Limb (tissue), 2 donors: ENCODE measurements at regions not wholly inside any gene's neighbourhood (a gene's known extent, or its start where the extent isn't known, plus 50 kb on each side); places are given as distances from the start of the nearest gene placed in this dataset.

Experiments used
- DNase-seq, 2 donors: peaks; one replicate each; pipeline ENCODE4 v3.0.0-alpha.2; 2016; ENCODE audit errors: extremely low spot score in 2 of 2

DNA sequence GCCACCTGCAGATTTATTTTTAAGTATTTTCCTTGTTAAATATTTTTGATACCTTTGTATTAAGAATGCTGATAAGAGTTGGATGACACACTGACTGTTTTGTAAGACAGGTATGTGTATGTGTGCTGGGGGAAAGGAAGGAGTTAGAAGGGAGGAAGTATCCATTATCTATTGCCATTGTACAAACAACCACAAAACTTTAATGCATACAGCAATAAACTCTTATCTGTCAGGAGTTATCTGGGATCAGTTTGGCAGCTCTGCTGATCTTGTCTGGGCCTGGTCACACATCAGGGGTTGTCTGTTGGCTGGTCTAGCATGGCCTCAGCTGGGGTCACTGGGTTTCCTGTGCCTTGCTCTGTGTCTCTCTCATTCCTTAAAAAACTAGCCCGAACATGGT, 423.9 kb upstream of the USP24 start:
- no peak for DNase-seq

DNA sequence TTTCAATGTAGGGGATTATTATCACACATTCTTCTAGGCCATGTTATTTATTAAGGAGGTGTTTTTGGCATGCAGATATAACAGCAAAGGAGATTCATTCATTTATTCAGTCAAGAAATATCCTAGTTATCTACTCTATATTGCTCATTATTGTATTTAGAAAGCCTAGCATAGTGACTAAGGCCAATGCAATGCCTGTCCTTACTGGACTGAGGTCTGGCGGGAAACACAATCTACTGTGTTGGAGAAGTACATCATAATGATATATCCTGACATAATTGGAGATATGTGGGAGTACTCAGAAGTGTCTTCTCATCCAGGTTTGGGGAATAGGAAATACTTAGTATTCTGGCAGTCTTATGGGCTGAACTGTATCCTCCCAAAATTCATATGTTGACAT, 421.5 kb upstream of the USP24 start:
- DNase-seq, result no peak

DNA sequence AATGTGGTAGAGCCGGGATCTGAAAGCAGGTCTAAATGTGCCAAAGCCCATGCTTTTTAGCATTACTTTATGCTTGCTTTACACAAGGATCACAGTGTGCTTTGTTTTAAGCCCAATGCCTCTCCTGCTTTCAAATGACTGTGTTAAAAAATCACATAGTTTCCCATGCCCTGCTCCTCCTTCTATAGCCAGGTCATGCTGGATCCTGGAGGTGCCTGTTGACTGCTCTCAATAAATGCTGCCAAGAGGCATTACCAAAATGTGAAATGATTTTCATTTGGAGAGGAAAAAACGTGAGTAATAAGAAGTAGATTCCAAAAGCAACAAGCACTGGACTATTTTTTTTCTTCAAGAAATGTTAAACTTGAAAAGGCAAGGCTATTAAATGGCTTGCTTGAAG, 420.7 kb upstream of the USP24 start:
- no peak for DNase-seq

DNA sequence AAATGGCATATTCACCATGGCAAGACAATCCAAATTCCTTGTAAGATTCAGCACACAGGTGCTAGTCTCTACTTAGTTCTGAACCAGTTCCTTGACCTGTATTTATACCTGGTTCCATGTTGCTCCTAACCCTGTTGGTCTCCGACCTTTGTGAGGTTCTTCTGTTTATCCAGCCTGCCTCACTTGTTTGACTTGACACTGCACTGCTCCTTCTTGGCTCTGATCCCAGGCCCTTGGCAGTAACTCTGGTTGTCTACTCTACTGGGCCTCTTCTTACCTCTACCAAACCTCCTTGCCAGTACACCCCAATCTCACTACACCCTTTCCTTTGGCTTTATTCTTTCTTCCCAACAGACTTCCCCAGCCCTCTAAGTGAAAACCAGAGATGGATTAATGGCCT, 419.4 kb upstream of the USP24 start:
- DNase-seq, result no peak

DNA sequence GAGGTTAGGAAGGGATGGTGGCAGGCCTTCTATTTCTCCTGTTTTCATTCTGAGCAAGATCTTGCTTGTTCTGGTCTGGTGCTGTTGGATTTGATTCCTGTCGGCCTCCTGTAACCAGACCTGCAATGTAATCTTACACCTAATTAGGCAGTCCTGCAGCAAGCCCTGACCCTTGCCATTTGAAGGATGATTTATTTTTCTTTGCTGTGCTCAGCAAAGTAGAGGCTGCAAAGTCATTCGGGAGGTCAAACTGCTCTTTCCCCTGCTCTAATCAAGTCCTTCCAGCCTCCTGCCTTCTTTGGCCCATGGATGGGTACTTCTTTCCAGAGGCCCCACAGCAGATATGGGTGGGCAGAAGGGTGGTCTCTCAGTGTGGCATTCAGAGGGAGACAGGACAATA, 417.7 kb upstream of the USP24 start:
- DNase-seq, result no peak

DNA sequence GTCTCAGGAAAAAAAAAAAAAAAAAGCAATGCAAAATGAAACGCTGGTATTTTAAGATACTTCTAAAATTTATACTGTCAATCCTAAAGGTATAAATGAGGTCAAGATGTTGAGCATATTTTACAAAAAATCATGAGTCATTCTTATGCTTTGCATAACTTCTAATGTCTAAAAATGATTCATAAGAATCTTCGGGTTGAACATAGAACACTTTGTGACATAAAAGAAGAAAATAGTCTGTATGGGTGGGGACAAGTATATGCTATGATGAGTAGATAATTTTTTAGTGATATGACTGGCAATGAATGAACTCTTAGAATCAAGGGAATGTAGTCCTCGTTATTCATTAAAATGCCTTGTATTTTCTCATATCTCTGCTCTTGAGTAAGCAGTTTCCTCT, 416.9 kb upstream of the USP24 start:
- no peak for DNase-seq

DNA sequence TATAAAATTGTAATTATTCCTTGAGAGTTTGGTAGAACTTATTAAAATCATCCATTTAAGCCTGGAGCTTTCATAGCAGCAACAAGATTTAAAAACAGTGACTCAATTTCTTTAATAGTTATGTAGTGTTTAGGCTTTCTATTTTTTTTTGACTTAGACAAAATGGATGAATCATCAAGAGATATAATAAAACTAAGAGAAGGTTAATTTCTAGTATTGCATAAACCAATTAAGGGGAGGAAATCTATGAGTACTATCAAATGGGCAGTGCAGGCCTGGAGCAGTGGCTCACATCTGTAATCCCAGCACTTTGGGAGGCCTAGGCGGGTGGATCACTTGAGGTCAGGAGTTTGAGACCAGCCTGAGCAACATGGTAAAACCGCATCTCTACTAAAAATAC, 416.3 kb upstream of the USP24 start:
- no peak for DNase-seq

DNA sequence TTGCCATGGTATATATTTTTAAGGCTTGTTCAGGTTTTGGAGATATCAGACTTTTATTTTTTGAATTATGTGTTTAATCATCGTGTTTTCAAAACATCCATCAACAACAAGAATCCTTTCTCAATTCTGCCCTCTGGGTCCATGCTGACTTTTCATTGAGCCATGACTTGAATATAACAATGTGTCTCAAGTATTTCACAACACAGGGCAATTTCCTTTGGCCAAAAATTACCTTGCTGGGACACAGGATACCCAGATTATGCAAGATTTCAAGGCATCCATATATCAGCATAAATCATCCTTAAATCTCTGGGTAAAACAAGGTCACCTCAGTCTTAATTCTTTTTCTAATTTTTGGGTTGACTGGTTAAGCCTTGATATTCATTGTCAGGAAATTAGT, 411.2 kb upstream of the USP24 start:
- DNase-seq, result no peak

DNA sequence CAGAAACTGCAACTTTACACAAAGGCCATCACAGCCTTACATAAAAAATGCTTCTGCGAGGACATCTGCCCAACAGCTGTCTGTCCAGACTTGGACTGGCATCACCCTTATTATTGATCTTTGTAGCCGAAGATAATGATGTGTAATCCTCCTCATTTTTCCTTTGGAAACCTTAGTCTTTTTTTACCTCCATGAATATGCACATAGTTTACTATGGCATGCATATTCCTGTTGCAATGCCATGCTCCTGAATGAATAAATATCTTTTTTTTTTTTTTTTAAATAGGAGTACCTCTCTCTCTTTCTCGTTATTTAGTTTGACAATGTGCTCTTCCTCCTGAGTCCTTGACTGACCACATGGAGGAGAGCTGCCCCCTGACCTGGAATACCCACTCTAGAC, 409.6 kb upstream of the USP24 start:
- no peak for DNase-seq

DNA sequence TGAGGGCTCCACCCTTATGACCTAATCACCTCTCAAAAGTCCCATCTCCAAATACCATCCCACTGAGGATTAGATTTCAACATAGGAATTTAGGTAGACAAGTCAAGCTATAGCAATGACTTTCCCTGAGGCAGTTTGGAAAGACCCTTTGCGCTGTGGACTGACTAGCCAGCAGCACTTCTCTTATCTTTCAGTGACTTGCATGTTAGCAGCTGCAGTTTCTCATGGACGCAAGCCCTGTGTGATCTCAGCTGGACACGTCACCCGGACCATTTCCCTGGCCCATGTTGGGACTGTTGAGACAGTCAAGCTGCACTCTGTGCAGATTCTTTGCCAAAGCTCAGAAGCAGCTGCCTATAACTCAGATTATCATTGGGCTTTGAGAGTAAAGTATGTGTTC, 408.1 kb upstream of the USP24 start:
- DNase-seq, result no peak

DNA sequence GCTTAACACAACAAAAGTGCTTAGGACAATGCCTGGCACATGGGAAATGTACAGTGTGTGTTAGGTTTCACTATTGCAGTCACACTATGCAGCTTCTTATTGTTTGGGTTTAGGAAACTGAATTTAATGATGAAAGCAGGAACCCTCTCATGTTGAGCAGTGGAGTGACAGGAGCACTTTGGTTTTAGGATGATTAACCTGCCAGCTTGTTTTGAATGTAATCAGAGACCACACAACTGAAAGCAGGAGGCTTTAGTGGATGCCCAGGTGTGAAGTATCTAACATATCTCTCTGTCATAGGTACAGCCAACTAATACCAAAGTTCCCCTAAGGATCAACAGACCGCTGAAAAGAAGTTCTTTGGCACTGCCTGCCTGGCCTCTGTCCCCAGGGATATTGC, 406.9 kb upstream of the USP24 start:
- no peak for DNase-seq

DNA sequence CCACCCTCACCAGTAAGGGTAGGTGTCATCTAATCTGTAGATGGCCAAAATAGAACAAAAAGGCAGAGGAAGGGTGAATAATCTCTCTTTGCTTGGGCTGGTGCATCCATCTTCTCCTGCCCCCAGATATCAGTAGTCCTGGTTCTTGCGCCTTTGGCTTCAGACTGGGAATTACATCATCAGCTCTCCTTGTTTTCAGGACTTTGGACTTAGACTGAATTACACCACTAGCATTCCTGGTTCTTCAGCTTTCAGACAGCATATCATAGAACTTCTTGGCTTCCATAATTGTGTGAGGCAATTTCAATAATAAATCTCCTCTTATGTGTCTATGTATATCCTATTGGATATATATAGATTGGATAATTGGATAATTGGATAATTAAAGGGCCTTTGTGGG, 403.0 kb upstream of the USP24 start:
- DNase-seq, result no peak

DNA sequence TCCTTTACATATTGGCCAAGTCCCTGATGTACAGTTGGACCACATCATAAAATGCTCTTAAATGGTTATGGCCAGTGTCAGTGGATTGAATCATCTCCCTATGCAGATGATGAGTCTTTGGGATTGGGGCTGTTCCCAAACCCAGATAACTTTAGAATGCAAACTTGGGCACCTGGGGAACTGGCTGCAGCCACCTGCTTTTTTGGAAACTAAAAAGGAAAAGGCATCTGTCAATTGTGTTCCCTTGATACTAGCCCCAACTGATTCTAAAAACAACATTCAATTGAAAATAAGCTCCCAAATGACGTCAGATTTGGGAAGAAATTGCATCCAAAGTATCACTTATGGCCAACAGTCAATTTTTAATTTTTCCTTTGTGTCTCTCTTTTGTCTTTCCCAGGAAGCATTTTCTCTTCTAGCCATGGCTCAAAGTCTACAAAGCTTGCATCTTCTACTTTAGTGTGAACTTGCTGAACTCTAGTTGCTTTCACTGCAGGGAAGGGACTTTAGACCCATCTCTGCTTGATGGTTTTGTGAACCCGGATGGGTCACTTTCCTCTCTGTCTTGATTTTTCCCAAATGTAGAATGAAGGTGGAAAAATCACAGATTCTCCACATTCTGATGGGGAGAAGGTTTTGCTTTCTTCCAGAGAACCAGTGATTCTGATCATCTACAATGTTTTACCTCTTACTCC, 402.3 kb upstream of the USP24 start:
- peak in 1 of 2 donors; percentile 62 for DNase-seq

DNA sequence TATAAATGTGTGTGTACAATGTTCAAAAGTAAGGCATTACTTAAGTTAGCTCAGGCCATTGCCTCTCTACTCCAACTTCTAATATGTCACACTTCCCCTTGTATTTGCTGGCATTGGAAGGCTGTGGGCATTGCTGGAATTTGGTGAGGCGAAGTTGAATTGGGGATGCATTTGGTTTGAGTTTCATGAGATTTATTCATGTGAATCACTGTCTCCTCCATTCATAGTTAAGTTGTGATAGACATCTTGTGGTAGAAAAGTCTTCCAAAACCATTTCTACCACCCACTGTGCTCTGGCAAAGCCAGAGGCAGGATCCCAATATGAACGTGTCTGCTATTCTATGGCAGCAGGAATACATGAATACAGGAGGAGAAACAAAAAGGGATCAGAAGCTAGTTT, 397.8 kb upstream of the USP24 start:
- DNase-seq, result no peak

DNA sequence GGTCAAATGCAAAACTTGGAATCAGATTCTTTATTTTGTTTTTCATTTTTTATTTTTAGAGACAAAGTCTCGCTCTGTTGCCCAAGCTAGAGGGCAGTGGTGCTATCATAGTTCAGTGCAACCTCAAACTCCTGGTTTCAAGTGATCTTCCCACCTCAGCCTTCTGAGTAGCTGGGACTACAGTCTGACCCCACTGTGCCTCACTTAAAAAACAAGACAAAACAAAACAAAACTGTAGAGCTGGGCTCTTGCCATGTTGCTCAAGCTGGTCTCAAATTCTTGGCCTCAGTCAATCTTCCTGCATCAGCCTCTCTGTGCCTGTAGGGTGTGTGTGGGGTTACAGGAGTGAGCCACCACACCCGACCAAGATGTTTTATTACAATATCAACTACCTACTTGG, 396.0 kb upstream of the USP24 start:
- DNase-seq, result no peak

DNA sequence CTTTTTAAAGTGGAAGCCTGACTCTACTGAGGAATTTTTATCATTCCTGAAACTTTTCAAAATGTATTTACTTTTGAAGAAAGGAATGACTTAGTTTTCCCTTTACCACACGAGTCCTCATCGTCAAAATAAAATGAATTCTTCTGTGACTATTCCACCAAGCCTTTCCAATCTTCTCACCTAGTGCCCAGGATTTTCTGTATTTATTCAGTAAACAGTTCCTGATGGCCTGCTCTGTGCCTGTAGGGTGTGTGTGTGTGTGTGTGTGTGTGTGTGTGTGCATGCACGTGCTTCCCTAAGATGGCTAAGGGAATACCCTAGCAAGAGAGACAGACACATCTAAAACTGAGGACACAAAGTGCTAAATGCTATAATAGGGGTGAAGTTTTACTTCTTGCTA, 395.0 kb upstream of the USP24 start:
- no peak for DNase-seq

DNA sequence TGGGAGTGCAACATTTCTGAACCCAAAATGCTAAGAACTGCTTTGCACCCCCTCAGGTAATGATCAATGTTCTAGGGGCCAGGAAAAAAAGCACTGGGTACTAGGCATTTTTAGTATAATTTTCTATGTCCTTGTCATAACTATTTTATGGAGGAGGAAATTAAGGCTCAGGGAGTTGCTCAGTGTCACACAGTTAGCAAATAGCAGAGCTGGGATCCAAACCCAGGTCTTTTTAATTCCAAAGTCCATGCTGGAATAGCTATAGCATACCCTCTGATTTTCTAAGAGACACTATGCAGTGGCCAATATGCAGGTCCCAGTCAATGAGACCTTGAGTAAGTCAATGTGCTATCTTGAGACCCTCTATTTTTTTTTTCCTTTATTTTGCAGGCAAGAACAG, 394.5 kb upstream of the USP24 start:
- DNase-seq, result no peak

DNA sequence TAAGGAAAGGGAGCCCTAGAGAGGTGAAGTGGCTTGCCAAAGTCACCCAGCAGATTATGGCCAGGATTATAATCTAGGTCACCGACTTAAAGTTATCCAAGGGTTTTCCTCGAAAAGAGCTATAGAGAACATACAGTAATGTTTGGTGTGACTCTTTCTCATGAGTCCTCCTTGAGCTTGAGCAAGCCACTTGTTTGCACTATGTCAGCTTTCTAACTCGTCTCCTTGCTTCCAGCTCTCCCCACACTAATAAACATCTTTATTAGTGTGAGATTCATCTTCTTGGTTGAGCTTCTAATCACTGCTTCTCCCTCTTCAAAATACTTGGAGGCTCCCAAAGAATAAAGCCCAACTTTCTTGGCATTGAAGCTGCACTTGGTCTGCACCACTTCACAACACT, 390.0 kb upstream of the USP24 start:
- no peak for DNase-seq

DNA sequence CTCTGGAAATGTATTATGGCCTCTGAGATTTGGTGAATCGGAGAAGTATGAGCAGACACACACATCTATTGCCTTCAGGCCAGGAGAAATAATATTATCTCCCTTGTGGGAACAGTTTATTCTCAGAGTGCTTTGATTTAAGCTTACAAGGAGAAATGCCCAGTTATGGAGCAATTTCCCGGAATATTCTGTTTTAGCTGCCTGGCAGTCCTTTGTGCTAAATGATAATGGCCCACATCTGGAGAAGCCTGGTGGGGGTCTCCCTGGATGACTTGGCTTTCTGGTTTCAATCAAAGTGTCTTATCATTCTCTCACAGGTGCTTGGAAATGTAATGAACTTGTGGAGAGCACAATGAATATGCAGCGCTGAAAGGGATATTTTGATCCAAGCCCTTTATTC, 389.6 kb upstream of the USP24 start:
- no peak for DNase-seq

DNA sequence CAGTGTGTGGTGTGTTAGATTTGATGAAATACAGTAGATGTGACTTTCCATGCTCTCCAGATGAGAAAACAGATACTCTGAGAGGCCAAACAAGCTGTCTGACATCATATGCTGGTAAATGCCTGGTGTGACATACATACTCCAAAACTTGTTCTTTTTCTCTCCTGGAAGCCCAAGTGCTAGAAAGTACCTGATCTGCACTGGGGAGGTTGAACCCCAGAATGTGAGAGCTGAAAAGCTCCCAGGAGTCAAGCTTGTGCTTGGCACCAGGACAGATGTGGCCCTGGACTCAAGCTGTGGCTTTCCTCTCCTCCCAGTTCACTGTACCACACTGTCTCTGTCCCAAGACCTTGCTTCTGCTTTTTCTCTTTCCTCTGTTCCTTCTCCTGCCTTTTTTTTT, 389.0 kb upstream of the USP24 start:
- DNase-seq, result no peak

DNA sequence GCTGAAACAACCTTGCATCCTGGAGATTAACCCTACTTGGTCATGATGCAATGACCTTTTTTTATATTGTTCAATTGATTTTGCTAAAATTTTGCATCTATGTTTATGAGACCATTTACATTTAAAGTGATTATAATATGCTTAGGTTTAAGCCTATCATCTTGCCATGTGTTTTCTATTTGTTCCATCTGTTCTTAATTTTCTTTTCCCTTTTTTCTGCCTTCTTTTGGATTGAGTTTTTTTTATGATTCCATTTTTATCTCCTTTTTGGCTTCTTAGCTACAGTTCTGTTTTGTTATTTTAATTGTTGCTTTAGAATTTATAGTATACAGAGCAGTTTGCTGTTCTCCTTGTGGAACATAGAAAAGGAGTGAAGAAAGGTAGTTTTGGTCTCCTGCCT, 385.1 kb upstream of the USP24 start:
- DNase-seq, result peak in 1 of 2 donors; percentile 43

DNA sequence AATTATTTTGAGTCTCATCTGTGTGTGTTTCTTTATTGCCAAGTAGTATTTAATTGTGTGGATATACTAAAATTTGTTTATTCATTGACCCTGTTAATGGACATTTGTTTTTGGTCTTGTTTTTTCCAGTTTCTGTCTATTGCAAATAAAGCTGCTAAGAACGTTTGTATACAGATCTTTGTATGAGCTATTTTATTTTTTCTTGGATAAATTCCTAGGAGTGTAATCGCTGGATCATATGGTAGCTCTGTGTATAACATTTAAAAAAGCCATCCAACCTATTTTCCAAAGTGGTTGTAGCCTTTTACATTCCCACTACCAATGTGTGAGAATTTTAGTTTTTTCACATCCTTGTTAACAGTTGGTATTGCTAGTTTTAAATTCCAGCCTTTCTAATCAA, 382.7 kb upstream of the USP24 start:
- DNase-seq, result no peak

DNA sequence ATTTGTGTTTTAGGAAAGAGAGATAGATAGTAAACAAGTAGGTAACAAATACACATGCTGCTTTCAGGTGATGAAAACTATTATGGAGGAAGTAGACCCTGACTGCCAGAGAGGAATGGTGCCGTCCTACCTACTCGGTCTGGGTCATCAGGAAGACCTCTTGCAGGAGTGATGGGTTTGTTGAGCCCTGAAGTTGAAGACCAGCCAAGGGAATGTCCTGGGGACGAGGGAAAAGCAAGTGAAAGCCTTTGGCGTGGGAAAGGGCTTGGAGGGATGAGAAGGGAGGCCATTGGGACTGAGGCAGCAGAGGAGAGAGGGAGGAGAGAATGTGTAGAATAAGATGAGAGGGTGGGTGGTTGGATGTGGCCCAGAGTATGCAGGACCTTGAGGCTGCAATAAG, 379.5 kb upstream of the USP24 start:
- DNase-seq, result no peak

DNA sequence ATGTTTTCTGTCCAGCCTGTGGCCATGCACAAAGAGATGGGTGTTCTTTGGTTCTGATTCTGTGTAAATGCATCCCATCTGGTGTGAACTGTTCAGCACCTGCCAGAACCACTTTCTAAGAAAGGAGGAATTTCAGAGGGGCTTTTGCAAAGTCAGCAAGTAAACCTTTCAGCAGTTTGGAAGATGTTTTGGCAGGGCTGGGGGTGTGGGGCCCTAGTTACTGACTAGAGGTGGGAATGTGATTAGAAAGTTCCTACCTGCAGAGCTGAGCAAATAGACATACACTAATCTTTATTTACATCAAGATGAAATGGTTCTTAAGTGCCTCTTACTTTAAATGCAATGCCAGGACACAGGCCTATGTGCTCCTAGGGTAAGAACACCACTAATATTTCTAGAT, 378.1 kb upstream of the USP24 start:
- DNase-seq, result no peak
